GM12872 (cell line): ENCODE measurements at regions not wholly inside any gene's neighbourhood (a gene's known extent, or its start where the extent isn't known, plus 50 kb on each side); places are given as distances from the start of the nearest gene placed in this dataset.

ENCODE experiments used
- CTCF ChIP-seq: IDR thresholded peaks from 3 replicates; pipeline ENCODE4 v1.5.1; 2011; ENCODE audit warnings: low read depth, mild to moderate bottlenecking, low read length, moderate library complexity; ENCODE audit not compliant: insufficient read depth

DNA sequence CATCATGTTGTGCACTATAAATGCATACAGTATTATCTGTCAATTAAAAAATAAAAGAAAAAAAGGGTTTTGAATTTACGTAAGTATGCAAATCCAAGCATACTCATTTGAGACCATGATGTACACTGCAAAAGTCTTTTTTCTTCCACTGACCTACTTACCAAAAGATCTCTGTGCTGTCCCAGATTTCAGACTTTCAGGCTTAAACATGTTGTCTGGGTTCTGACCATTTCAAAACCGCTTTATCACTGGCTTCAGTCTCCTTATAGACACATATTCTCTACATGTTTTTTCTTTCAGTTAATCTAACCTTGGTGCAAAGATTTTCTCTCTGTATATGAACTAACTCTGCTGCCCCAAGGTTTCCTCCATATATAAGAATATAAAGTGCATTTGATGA lies 58.6 kb upstream of the CXCL8 start:
- TF ChIP-seq CTCF, result no peak

GRCh38 chr4:73682508-73682907 lies 57.9 kb upstream of the CXCL8 start:
- no peak for TF ChIP-seq CTCF

DNA sequence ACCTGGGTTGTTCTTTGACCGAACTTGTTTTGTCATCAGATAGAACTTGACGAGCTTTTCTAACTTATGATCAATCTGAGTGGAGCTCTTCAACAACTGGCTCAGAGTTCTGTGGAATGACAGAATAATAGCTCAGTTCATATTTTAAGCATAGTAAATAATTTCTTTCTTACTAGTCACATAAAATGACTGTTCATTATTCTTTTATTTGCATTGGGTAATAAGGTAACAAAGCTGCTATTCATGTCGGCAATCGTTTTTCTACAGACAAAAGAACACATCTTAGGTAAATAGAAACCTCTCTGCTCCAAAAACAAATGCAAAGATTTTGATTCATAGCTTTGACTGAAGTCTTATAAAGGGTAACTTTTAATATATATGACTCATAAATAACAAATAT lies 57.3 kb upstream of the CXCL8 start:
- TF ChIP-seq CTCF, result no peak

DNA sequence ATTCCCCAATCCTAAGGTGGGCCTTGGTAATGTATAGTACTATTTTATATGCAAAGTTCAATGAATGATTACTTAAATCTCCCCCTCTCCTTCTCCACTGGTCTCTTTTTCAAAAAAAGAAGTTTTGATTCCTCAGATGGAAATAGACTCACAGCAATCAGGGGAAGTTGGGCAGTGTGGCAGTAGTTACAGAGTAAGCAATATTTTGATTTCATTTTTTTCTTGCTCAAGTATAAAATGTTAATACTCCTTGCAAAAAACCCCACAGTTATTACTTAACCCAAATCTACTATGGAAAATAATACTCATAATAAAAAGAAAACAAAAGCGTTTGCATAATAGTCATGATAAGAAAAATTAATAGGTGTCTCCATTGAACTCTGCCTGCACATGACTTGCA lies 56.9 kb upstream of the CXCL8 start:
- TF ChIP-seq CTCF, result no peak

- no peak for TF ChIP-seq CTCF
These were observed 56.3 kb upstream of the CXCL8 start for GRCh38 chr4:73684097-73684496.

GRCh38 chr4:73685052-73685451 lies 55.3 kb upstream of the CXCL8 start:
- no peak for TF ChIP-seq CTCF

DNA sequence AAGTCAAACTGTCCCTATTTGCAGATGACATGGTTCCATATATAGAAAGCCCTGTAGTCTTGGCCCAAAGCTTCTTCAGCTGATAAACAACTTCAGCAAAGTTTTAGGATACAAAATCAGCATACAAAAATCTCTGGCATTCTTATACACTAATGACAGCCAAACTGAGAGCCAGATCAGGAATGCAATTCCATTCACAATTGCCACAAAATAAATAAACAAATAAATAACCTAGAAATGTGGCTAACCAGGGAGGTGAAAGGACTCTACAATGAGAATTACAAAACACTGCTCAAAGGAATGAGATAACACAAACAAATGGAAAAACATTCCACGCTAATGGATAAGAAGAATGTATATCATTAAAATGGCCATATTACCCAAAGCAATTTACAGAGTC lies 52.9 kb upstream of the CXCL8 start:
- TF ChIP-seq CTCF, result no peak
